HPDE6-E6E7 (cell line): ENCODE measurements at regions not wholly inside any gene's neighbourhood (a gene's known extent, or its start where the extent isn't known, plus 50 kb on each side); places are given as distances from the start of the nearest gene placed in this dataset.
"Not testable (repeated sequence)": the region's sequence is repeated elsewhere in the genome, so short reads cannot be mapped to it uniquely, and the experiment has no call there.

Experiments used
- DNase-seq: peaks from one replicate; pipeline ENCODE4 v3.0.0; 2011; ENCODE audit warnings: missing footprints; ENCODE audit errors: extremely low spot score

DNA sequence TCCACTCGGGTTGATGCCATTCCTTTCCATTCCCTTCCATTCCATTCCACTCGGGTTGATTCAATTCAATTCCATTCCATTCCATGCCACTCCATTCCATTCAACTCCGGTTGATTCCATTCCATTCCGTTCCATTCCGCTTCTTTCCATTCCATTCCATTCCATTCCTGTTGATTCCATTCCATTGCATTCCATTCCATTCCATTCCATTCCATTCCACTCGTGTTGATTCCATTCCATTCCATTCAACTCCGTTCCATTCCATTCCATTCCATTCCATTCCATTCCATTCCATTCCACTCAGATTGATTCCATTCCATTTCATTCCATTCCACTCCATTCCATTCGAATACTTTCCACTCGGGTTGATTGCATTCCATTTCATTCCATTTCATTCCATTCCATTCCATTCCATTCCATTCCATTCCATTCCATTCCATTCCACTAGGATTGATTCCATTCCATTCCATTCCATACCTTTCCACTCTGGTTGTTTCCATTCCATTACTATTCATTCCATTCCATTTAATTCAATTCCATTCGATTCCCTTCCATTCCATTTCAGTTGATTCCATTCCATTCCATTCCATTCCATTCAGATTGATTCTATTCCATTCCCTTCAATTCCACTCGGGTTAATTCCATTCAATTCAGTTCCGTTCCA lies 1141.8 kb downstream of the RPIA start:
- no peak for DNase-seq

GRCh38 chr2:89833780-89834117 lies 1142.3 kb downstream of the RPIA start:
- no peak for DNase-seq

GRCh38 chr2:89834306-89834705 lies 1142.8 kb downstream of the RPIA start:
- no peak for DNase-seq

- not testable (repeated sequence) for DNase-seq
Measured at GRCh38 chr2:89836326-89836725, 1144.9 kb downstream of the RPIA start.

DNA sequence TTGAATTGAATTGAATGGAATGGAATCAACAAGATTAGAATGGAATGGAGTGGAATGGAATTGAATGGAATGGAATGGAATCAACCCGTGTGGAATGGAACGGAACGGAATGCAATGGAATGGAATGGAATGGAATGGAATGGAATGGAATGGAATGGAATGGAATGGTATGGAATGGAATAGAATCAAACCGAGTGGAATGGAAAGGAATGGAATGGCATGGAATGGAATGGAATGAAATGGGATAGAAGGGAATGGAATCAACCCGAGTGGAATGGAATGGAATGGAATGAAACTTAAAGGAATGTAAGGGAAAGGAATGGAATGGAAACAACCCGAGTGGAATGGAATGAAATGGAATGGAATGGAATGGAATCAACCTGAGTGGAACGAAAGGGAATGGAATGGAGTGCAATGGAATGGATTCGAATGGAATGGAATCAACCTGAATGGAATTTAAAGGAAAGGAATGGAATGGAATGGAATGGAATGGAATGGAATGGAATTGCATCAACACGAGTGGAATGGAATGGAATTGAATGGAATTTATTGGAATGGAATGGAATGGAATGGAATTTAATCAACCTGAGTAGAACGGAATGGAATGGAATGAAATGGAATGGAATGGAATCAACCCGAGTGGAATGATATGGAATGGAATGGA lies 1146.6 kb downstream of the RPIA start:
- no peak for DNase-seq

DNA sequence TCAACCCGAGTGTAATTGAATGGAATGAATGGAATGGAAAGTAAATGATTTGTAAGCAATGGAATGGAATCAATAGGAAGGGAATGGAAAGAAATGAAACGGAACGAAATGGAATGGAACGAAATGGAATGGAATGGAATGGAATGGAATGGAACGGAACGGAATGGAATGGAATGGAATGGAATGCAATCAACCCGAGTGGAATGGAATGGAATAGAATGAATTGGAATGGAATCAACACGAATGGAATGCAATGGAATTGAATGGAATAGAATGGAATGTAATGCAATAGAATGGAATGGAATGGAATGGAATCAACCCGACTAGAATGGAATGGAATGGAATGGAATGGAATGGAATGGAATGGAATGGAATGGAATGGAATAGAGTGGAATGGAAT lies 1148.7 kb downstream of the RPIA start:
- DNase-seq, result not testable (repeated sequence)

DNA sequence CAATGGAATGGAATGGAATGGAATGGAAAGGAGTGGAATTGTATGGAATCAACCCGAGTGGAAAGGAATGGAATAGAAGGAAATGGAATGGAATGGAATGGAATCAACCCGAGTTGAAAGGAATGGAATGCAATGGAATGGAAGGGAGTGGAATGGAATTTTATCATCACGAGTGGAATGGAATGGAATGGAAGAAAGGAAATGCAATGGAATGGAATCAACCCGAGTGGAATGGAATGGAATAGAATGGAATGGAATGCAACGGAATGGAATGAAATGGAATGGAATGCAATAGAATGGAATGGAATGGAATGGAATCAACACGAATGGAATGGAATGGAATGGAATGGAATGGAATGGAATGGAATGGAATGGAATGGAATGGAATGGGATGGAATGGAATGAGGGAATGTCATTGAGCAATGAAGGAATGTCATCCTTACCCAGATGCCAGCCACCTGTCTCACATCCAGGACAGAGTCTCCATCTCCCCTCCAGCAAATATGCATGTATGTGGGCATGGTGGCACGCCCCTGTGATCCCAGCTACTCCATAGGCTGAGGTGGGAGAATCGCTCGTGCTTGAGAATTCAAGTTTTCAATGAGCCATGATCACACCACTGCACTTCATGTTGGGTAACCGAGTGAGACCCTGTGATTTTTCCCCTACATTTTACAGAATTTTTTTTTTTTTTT lies 1149.5 kb downstream of the RPIA start:
- not testable (repeated sequence) for DNase-seq

DNA sequence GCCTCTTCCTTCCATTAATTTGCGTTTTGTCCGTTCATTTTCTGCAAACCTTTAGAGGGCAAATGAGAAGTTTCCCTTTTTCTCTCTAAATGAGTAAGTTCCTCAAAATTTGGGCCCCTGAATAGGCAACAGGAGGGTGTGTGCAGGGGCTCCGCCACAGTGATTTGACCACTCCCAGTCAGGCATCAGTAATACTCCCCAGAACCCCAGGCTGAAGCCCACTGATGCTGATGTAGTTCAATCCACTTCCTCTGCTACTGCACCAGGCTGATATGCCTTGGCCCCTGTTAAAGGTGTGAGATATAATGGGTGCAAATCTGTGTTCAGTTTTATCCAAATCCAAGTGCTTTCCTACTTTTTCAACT lies 1150.0 kb downstream of the RPIA start:
- DNase-seq, result no peak

DNA sequence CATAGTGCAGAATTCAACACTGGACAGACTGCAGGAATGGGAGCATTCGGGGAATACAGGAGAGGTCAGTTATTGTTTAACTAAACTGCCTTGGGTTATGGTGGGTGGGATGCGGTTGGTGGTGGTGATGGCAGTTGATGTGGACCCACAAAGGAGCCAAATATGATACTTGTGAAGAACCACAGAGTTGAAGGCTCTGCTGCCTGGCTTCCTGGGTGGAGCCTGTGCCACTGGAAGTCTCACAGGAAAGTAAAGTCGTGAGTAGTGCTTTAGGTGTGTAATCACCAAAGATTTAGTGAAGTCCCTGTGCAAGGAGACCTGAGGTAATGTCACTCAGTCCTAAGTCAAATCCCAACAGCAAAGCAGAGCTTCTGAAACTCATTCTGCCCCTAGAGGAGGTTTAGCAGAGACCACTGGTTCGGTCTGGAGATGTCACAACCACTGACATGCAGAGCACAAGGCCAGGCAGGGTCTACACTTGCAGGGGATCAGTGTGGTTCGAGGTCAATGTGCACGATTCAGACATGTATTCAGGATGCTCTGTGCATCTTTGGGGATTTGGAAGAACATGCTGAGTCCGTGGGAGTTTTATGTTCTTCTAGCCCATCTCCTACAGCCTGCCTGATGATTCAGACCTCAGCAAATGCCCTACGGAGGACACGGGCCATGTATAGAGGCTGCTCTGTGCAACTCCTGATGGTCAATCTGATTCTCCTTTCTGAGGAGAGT lies 1150.9 kb downstream of the RPIA start:
- DNase-seq, result no peak

DNA sequence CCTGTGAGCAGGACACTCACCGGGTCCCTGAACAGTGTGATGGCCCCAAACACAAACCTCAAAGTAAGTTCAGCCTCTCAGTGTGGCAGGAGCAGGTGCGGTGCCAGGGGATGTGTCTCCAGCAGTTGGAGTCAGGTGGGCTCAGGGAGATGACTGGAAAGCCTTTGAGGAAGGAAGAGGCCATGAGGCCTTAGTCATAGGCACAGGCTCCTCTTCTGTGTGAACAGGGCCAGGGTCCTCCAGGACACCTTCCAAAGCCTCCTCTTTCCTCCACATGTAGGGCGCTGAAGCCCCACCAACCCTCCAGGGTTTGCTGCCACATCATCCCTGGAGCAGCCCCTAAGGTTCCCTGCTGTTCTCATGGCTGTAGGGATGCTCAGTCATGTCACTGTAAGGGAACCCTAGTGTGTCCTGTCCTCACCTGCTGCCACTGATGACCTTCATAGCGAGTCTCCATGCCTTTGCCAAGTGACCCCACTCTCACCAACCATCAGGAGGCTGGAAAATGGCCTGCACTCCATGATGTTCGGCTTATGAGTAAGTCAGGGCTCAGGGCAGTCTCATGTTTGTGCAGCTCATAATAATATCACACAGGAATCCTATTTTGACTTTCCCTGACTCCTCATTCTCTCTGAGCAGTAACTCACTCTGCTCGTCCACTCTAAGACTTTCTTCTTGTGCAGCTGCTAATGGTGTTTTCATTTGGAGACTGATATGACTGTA lies 1152.9 kb downstream of the RPIA start:
- DNase-seq, result no peak

DNA sequence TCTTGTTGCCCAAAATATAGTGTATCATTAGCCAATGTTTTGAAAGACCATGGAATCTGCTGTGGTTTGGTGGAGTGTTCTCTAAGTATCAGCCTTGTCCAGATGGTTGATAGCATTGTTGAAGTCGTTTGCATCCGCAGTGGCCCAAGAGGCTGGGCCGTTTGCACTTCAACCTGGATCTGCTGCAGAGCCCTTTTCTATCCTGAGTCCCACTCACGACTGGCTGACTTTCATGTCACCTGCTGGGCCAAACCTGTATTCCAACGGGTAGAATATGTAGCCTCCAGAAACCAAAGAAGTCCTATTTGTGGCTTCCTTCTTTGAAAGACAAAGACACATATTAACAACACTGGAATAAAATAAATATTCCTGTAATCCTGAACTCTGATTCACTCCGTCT lies 1154.1 kb downstream of the RPIA start:
- DNase-seq, result no peak

GRCh38 chr2:89848114-89848513 lies 1156.6 kb downstream of the RPIA start:
- no peak for DNase-seq

DNA sequence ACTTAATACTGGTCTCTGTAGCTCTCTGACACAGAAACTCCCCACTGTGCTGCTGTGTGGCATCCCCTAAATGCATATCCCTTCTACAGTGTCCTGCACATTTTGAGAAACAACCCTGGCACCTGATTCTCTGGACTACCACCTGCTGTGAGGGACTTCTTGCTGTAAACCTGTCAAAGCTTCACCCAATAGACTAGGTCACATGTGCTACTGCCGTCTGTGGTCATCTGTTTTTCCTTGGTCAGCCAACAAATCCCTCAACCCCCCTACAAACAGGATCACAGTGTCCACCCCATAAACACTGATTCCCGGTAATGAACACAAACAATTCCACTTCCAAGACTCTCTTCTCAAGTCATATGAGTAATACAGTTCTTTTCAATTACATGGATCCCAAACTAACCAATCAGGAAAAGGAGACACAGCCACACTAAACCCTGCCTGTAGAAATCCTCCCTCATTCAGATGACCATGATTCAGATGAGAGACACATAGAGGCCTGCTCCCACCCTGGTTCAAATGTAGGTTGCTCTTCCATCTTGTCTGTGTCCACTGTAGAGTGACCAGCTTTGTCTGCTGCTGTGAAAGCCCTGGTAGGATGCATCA lies 1157.4 kb downstream of the RPIA start:
- no peak for DNase-seq

- DNase-seq, result no peak
Measured at GRCh38 chr2:89849731-89850130, 1158.3 kb downstream of the RPIA start.

- no peak for DNase-seq
Measured at GRCh38 chr2:89850481-89850880, 1159.0 kb downstream of the RPIA start.

GRCh38 chr2:89850881-89851582 lies 1159.6 kb downstream of the RPIA start:
- DNase-seq, result no peak

- no peak for DNase-seq
Measured at GRCh38 chr2:89851583-89851905, 1160.1 kb downstream of the RPIA start.

- not testable (repeated sequence) for DNase-seq
Measured at GRCh38 chr2:89853427-89853826, 1162.0 kb downstream of the RPIA start.

- DNase-seq, result not testable (repeated sequence)
Measured at GRCh38 chr2:89855752-89856151, 1164.3 kb downstream of the RPIA start.

DNA sequence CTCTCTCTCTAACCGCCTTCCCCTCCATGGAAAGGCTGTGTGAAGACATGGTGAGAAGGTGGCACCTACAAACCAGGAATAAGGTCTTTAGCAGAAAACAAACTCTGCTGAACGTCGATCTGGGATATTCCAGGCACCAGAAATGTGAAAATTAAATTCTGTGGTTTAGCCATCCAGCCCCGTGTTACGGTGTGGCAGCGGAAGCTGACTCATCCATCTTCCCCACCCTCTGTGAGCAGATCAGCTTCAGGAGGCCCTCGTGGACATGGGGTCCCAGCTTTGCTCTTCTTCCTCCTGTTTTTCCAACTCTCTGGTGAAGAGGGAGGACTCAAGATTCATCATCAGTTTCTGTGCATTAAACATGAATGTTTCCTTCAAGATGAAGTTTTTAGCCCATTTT lies 1164.8 kb downstream of the RPIA start:
- not testable (repeated sequence) for DNase-seq

GRCh38 chr2:89862164-89862563 lies 1170.7 kb downstream of the RPIA start:
- not testable (repeated sequence) for DNase-seq
